C1 segment of cervical spinal cord (tissue), 14 donors: ENCODE measurements at regions not wholly inside any gene's neighbourhood (a gene's known extent, or its start where the extent isn't known, plus 50 kb on each side); places are given as distances from the start of the nearest gene placed in this dataset.
A peak's percentile ranks its signal among the peaks of the same experiment; 100 is the strongest.
"Not testable (repeated sequence)": the region's sequence is repeated elsewhere in the genome, so short reads cannot be mapped to it uniquely, and the experiment has no call there.

ENCODE experiments used
- DNase-seq, 14 donors: peaks; one replicate each; lab custom pipeline; 2025; lab: John Stamatoyannopoulos, UW

- peak in 1 of 14 donors; percentile 31 for DNase-seq
Observed at GRCh38 chr1:229004066-229004833, 266.7 kb upstream of the RAB4A start.

DNA sequence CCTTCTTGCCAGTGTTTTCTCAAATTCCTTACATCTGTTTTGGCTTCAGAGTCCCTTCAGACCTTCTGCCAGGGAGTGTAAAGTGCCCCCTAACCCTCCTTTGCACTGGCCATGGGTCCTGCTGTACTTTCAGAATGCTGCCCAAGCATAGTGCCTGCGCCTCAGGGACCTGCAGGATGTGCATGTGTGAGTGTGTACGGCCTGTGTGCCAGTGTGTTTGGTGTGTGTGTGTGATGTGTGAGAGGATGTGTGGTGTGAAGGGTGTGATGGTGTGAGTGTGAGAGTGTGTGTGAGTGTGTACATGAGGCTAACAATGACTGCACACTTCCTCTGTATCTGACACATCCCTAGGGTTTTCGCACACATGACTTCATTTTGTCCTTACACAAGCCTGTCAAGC lies 265.8 kb upstream of the RAB4A start:
- DNase-seq, result no peak

- DNase-seq, result no peak
Observed at GRCh38 chr1:229005556-229005955, 265.4 kb upstream of the RAB4A start.

GRCh38 chr1:229006121-229006870 lies 264.6 kb upstream of the RAB4A start:
- no peak for DNase-seq

DNA sequence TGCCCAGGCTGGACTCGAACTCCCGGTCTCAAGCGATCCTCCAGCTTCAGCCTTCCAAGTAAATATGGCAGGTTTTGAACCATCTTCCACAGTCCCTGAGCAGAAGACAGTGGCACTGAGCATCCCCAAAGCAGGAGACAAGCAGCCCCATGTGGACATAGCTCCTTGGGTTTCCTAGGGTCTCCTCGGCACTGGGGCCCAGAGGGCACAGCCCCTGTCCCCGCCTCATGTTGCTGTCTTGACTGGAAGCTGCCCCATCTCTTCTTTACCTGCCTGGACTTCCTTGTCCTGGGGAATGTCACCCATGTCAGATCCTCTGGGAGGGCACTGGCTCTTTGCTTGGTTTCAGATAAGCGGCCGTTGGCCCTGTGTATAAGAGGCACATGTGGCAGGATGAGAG lies 263.7 kb upstream of the RAB4A start:
- no peak for DNase-seq

DNA sequence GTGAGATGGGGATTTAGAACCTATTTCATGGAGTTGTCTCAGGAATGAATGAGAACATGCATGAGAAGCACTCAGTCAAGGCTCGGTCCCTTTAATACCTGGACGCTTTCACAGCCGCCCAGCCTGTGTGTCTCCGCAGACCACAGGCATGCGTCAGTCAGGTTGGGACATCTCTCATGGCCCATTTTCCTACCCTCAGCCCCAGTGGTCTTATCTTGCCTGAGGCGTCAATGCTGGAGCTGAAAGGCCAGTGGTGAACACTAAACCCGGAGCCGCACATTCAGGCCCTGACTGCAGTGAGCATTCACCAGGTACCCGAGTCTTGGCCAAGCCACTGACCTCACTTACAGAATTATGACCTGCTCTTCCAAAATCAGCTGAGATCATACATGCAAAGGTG lies 263.2 kb upstream of the RAB4A start:
- DNase-seq, result no peak

DNA sequence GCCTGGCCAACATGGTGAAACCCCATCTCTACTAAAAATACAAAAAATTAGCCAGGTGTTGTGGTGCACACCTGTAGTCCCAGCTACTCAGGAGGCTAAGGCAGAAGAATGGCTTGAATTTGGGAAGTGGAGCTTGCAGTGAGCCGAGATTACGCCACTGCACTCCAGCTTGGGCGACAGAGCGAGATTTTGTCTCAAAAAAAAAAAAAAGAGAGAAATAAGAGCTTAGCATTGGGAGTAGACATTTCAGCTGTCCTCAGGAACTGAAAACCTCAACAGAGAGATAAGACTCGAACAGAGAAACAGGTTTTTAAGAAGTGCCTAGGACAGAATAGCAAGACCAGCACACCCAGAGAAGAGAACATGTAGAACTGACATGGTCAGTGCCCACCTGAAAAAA lies 262.6 kb upstream of the RAB4A start:
- DNase-seq, result not testable (repeated sequence)

GRCh38 chr1:229011022-229011421 lies 259.9 kb upstream of the RAB4A start:
- DNase-seq, result no peak

- no peak for DNase-seq
Observed at GRCh38 chr1:229012823-229013222, 258.1 kb upstream of the RAB4A start.

GRCh38 chr1:229013981-229014380 lies 256.9 kb upstream of the RAB4A start:
- DNase-seq, result no peak

DNA sequence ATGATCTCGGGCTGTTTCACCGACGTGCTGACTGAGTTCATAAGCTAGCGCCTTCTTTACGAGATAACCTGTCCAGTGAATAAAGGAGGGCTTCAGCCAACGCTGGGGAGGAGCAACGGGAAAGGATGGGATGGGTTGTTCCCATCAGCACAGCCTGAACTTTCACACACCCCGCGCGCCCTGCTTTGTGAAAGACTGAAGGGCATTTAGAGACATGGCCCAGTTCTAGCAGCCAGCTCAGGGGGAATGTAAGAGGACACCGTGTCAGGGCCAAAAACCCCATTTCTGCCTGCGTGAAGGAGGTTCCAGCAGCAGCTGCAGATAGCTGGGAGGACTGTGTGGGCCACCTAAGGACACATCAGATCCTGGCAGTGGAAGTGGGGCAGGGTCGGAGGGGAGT lies 255.1 kb upstream of the RAB4A start:
- peak in 1 of 14 donors; percentile 56 for DNase-seq

- no peak for DNase-seq
Observed at GRCh38 chr1:229017091-229017490, 253.8 kb upstream of the RAB4A start.

DNA sequence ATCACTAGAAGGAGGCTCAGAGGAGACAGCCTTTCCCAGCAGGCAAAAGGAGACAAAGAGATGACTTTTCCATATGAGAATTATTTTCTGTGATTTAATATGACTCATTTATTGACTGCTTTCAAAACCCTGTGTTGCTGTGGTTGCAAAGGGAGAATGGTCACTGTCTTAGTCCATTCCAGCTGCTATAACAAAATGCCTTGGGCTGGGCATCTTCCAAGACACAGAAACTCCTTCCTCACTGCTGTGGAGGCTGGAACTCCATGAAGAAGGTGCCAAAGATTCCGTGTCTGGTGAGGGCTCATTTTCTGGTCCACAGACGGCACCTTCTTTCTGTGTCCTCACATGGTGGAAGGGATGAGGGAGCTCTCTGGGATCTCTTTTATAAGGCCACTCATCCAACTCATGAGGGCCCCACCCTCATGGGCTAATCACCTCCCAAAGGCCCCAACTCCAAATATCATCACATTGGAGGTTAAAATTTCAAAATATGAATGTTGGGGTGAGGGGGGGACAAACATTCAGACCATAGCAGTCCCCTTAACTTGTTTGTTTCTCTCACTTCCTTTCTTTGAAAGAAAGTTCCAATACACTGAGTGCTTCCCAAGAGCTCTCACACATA lies 252.1 kb upstream of the RAB4A start:
- DNase-seq, result no peak

DNA sequence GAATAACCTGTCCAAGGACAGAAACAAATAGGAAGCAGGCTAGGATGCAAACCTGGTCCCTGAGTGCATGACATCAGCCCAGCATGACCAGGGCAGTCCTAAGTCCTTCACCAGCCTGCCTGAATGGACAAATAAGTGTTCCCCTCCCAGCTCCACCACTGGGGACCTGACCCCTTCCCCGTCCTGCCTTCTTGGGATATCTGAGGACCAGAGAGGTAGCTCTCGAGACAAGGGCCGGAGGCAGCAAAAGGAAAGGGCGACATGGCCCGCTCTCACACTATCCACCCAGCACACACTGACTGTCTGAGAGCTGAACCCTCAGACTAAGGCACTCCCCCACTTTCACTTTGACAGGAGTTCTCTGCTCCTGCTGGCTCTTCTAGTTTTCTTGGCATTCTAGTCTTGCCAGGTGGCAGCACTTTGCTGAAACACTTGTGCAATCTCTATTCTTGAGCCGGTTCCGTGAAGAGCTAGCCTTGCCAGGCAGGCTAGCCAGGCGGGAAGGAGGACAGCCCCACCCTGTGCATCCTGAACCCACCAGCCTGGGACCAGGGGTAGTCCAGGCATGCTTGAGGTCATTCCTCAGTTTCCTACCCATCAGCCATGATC lies 251.1 kb upstream of the RAB4A start:
- DNase-seq, result peak in 1 of 14 donors; percentile 57

GRCh38 chr1:229021034-229021433 lies 249.9 kb upstream of the RAB4A start:
- DNase-seq, result not testable (repeated sequence)

GRCh38 chr1:229022595-229023333 lies 248.1 kb upstream of the RAB4A start:
- peak in 11 of 14 donors; percentile 23 to 79 (median 64) for DNase-seq

DNA sequence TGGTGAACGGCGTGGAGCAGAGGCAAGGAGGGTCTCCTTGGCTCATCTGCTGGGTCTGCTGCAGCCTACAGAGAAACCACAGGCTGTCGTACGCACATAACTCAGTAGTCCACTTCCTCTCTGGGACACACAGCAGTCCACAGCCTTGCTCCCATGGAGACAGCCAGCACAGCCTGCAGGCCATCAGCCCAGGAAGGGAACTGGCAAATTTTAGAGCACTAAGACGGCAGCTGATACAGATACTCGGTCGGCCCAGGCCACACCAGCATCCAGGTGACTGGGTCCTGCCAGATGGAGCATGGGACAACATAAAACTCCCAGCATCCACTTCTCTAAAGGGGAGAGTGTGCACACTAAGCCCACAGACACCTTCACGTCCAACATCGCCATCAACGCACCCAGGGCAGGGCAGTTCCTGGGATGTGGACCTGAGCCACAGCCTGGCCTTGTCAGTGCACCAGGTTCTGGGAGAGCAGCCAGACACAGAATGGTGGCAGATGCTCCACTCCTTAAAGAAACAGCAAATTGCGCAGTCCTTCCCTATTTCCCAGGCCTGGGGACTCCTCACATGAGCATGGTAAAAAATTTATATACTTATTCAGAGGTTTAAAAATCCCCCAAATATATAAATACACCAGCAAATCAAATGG lies 247.1 kb upstream of the RAB4A start:
- peak in 2 of 14 donors; percentile 28 to 79 for DNase-seq

GRCh38 chr1:229024528-229025130 lies 246.3 kb upstream of the RAB4A start:
- peak in 2 of 14 donors; percentile 55 to 77 for DNase-seq

DNA sequence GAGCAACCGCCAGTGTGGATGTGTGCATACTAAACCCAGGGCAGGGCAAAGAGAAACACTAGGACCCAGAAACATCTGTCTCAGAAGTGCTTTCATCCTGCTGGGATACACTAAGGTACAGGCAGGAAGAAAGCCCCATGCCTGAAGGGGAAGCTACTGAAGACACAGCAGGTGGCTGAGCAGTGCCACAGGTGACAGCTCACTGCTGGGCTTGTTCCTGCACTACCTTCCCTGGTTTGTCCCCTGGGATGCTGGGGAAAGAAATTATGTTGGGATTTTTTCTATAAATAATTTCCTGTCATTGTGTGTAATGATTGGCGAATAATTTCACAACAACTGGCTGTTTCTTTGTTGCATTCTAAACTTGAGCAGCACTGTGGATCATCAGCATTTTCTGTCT lies 245.3 kb upstream of the RAB4A start:
- no peak for DNase-seq

DNA sequence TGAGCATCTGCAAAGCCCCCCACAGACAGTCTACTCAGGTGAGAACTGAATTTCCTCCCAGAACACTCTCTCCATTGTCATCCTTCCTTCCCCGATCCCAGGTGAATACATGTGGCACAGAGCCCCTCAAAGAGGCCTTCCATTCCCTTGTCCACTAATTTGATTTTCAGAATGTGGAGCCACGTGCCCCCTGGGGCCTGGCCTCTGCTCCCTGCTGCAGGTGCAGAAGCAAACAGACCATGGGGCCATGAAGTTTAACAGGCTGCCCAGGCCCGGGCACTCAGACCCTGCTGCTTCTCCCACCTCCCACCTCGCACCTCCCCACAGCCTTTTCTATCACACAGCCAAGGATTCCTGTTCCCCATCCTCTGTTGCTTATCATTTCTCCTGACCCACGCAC lies 243.8 kb upstream of the RAB4A start:
- no peak for DNase-seq
